Loucy (cell line): ENCODE measurements at regions not wholly inside any gene's neighbourhood (a gene's known extent, or its start where the extent isn't known, plus 50 kb on each side); places are given as distances from the start of the nearest gene placed in this dataset.

Experiments
- H2AFZ ChIP-seq: fragments of 200-600 bp; sonication (generic); 2 replicates; pipeline ENCODE4 v1.6.0; 2016; ENCODE audit warnings: antibody characterized with exemption, mild to moderate bottlenecking, low read length, moderate library complexity
- H3F3A ChIP-seq: fragments of 200-600 bp; 2 replicates; pipeline ENCODE4 v1.6.0; 2016; ENCODE audit warnings: antibody characterized with exemption, low read depth, mild to moderate bottlenecking
- H3K27me3 ChIP-seq: fragments of 200-600 bp; sonication (generic); 2 replicates; pipeline ENCODE4 v1.6.1; 2014; ENCODE audit warnings: low read length, mild to moderate bottlenecking; ENCODE audit not compliant: insufficient read depth, poor library complexity, severe bottlenecking
- H3K36me3 ChIP-seq: fragments of 200-600 bp; sonication (generic); 2 replicates; pipeline ENCODE4 v1.6.1; 2016; ENCODE audit warnings: low read length; ENCODE audit not compliant: insufficient read depth
- H3K4me1 ChIP-seq: fragments of 200-600 bp; sonication (generic); 2 replicates; pipeline ENCODE4 v1.5.1; 2014; ENCODE audit warnings: low read length, mild to moderate bottlenecking; ENCODE audit not compliant: insufficient read depth, poor library complexity, severe bottlenecking
- H3K4me2 ChIP-seq: fragments of 200-600 bp; sonication (generic); 2 replicates; pipeline ENCODE4 v1.6.0; 2014; ENCODE audit warnings: antibody characterized with exemption, low read length, low read depth, mild to moderate bottlenecking; ENCODE audit not compliant: poor library complexity, severe bottlenecking
- H3K4me3 ChIP-seq: fragments of 200-600 bp; sonication (generic); 2 replicates; pipeline ENCODE4 v1.5.1; 2014; ENCODE audit warnings: low read length, mild to moderate bottlenecking, mixed read lengths; ENCODE audit not compliant: poor library complexity, severe bottlenecking
- H3K79me2 ChIP-seq: fragments of 200-600 bp; sonication (generic); 2 replicates; pipeline ENCODE4 v1.6.1; 2014; ENCODE audit warnings: low read length; ENCODE audit not compliant: insufficient read depth
- H3K9ac ChIP-seq: fragments of 200-600 bp; sonication (generic); 2 replicates; pipeline ENCODE4 v1.6.0; 2014; ENCODE audit warnings: mild to moderate bottlenecking, low read depth, low read length, moderate library complexity; ENCODE audit not compliant: poor library complexity, severe bottlenecking
- H3K9me2 ChIP-seq: fragments of 200-600 bp; sonication (generic); replicated peaks from 2 replicates; pipeline ENCODE4 v1.6.1; 2016; ENCODE audit warnings: low read depth, low read length, mixed read lengths
- H3K9me3 ChIP-seq: fragments of 200-600 bp; sonication (generic); 2 replicates; pipeline ENCODE4 v1.6.1; 2014; ENCODE audit warnings: mild to moderate bottlenecking, antibody characterized with exemption, low read length, low read depth; ENCODE audit not compliant: insufficient read depth
- H4K20me1 ChIP-seq: fragments of 200-600 bp; sonication (generic); 2 replicates; pipeline ENCODE4 v1.6.0; 2014; ENCODE audit warnings: antibody characterized with exemption, low read length, mild to moderate bottlenecking; ENCODE audit not compliant: insufficient read depth, poor library complexity, severe bottlenecking
- CTCF ChIP-seq: fragments of 200-600 bp; sonication (generic); conservative IDR thresholded peaks from 2 replicates; pipeline ENCODE4 v1.5.1; 2014; ENCODE audit warnings: mild to moderate bottlenecking, antibody characterized with exemption, low read length
- EZH2phosphoT487 ChIP-seq: fragments of 200-600 bp; IDR thresholded peaks from 2 replicates; pipeline ENCODE4 v1.6.1; 2018; ENCODE audit warnings: antibody characterized with exemption, mild to moderate bottlenecking, moderate library complexity, borderline replicate concordance

GRCh38 chr1:184315254-184315653 lies 71.6 kb upstream of the C1orf21 start:
- Histone ChIP-seq H4K20me1 (no peaks in the 10 kb centered on the region), H3K9ac (no peak overlapping the region), H3K36me3 (no peaks in the 10 kb centered on the region), H3K79me2 (no peaks in the 10 kb centered on the region), H3K4me3 (no peak overlapping the region), H3K4me1 (no peaks in the 10 kb centered on the region), H2AFZ (no peak overlapping the region), H3K27me3 (no peaks in the 10 kb centered on the region), H3K9me3 (no peaks in the 10 kb centered on the region), H3F3A (no peaks in the 10 kb centered on the region), H3K4me2 (no peak overlapping the region), H3K9me2 (no peaks in the 10 kb centered on the region)
- TF ChIP-seq CTCF (no peak), EZH2phosphoT487 (no peak)

- no peaks in the 10 kb centered on the region for H3K9me3 ChIP-seq
- TF ChIP-seq CTCF (no peak), EZH2phosphoT487 (no peak)
- no peak overlapping the region for H2AFZ ChIP-seq
- no peaks in the 10 kb centered on the region for H3K27me3 ChIP-seq
- no peaks in the 10 kb centered on the region for H3F3A ChIP-seq
- H3K9ac ChIP-seq = no peak overlapping the region
- H4K20me1 ChIP-seq = no peaks in the 10 kb centered on the region
- H3K36me3 ChIP-seq = no peaks in the 10 kb centered on the region
- no peak overlapping the region for H3K4me3 ChIP-seq
- H3K79me2 ChIP-seq = no peaks in the 10 kb centered on the region
- no peaks in the 10 kb centered on the region for H3K4me1 ChIP-seq
- H3K4me2 ChIP-seq = no peak overlapping the region
- no peaks in the 10 kb centered on the region for H3K9me2 ChIP-seq
Measured at GRCh38 chr1:184319879-184320278, 67.0 kb upstream of the C1orf21 start.

- H3K4me3 ChIP-seq = no peak overlapping the region
- no peak overlapping the region; the same call in 1 of the 2 replicates for H2AFZ ChIP-seq
- no peaks in the 10 kb centered on the region for H3K9me3 ChIP-seq
- H3K9me2 ChIP-seq = no peaks in the 10 kb centered on the region
- H3K79me2 ChIP-seq = no peaks in the 10 kb centered on the region
- no peak overlapping the region for H3K9ac ChIP-seq
- H3K4me1 ChIP-seq = no peaks in the 10 kb centered on the region
- H3K4me2 ChIP-seq = no peak overlapping the region
- H3K36me3 ChIP-seq = no peaks in the 10 kb centered on the region
- H4K20me1 ChIP-seq = no peaks in the 10 kb centered on the region
- TF ChIP-seq EZH2phosphoT487 (no peak), CTCF (no peak)
- no peaks in the 10 kb centered on the region for H3F3A ChIP-seq
- H3K27me3 ChIP-seq = no peaks in the 10 kb centered on the region
Measured at GRCh38 chr1:184322253-184322652, 64.6 kb upstream of the C1orf21 start.
